Activated CD8-positive, alpha-beta memory T cell treated with anti-CD3 and anti-CD28 coated beads, Interleukin-2, amount 10 ng/mL, durations not matched to agents 7 days and 5 days (primary cell): ENCODE measurements at regions not wholly inside any gene's neighbourhood (a gene's known extent, or its start where the extent isn't known, plus 50 kb on each side); places are given as distances from the start of the nearest gene placed in this dataset.

ENCODE experiments used
- ATAC-seq: fragments of 150-1000 bp; cut with Tn5 transposase; one replicate; pipeline ENCODE4 v1.10.0; 2021; ENCODE audit warnings: moderate library complexity
- CTCF ChIA-PET: fragments of 350-600 bp; sonication (Branson Sonifier 250); formaldehyde crosslinking; loops from one replicate; lab custom pipeline; 2021; ENCODE audit warnings: antibody characterized with exemption; lab: Charles Lee
- DNase-seq: peaks from one replicate; pipeline ENCODE4 v3.0.0-alpha.2; 2020
- H3K27ac Mint-ChIP-seq: one replicate; pipeline ENCODE4 v1.8.0; 2021; ENCODE audit warnings: mild to moderate bottlenecking, mixed read lengths
- H3K27me3 Mint-ChIP-seq: one replicate; pipeline ENCODE4 v1.8.0; 2021; ENCODE audit warnings: mixed read lengths
- H3K36me3 Mint-ChIP-seq: one replicate; pipeline ENCODE4 v1.8.0; 2021; ENCODE audit warnings: mild to moderate bottlenecking, mixed read lengths
- H3K4me1 Mint-ChIP-seq: one replicate; pipeline ENCODE4 v1.8.0; 2021; ENCODE audit warnings: mixed read lengths
- H3K4me3 Mint-ChIP-seq: one replicate; pipeline ENCODE4 v1.8.0; 2021; ENCODE audit warnings: mild to moderate bottlenecking, moderate library complexity, mixed read lengths
- H3K9me3 Mint-ChIP-seq: one replicate; pipeline ENCODE4 v1.8.0; 2022; ENCODE audit warnings: low read depth, mixed read lengths

DNA sequence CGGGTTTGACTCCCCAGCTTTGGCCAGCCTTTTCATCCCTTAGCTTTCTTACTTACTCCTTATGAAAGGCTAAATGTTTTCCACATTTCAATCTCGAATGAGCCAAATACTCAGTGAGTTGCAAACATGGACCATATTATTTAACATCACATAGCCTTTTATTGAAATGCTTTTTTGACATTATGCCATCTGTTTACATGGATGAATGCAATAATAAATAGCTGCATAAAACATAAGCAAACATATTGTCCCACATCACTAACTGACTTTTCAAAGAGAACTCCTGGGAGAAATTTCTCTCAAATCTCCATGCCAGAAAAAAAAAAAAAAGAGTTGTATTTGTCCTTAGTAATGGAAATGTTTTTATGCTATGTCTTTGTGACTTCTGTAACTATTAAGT lies 134.9 kb downstream of the LSMEM1 start:
- no peaks in the 10 kb centered on the region for H3K36me3 Mint-ChIP-seq
- no peak overlapping the region for H3K4me3 Mint-ChIP-seq
- no peak overlapping the region for H3K27ac Mint-ChIP-seq
- H3K4me1 Mint-ChIP-seq = peaks cover 2% of the 10 kb centered on the region
- CTCF ChIA-PET = no interaction called here
- H3K9me3 Mint-ChIP-seq = no peaks in the 10 kb centered on the region
- ATAC-seq = no peak
- H3K27me3 Mint-ChIP-seq = peaks cover 2% of the 10 kb centered on the region
- no peak for DNase-seq

- ATAC-seq (no peak), DNase-seq (no peak)
- Mint-ChIP-seq H3K9me3 (no peaks in the 10 kb centered on the region), H3K4me1 (peaks cover 2% of the 10 kb centered on the region), H3K27me3 (peaks cover 2% of the 10 kb centered on the region), H3K36me3 (no peaks in the 10 kb centered on the region), H3K27ac (no peak overlapping the region), H3K4me3 (no peak overlapping the region)
- CTCF ChIA-PET = no interaction called here
These were observed 135.5 kb downstream of the LSMEM1 start for GRCh38 chr7:112616295-112616694.

GRCh38 chr7:112619343-112619742 lies 138.6 kb downstream of the LSMEM1 start:
- H3K4me3 Mint-ChIP-seq = no peak overlapping the region
- CTCF ChIA-PET = no interaction called here
- no peak for ATAC-seq
- DNase-seq = no peak
- H3K27ac Mint-ChIP-seq = no peak overlapping the region
- H3K36me3 Mint-ChIP-seq = no peaks in the 10 kb centered on the region
- H3K27me3 Mint-ChIP-seq = no peaks in the 10 kb centered on the region
- peaks cover 2% of the 10 kb centered on the region for H3K9me3 Mint-ChIP-seq
- H3K4me1 Mint-ChIP-seq = peaks cover 2% of the 10 kb centered on the region

GRCh38 chr7:112622159-112622715 lies 141.4 kb downstream of the LSMEM1 start:
- DNase-seq = no peak
- CTCF ChIA-PET = no interaction called here
- H3K4me1 Mint-ChIP-seq = no peaks in the 10 kb centered on the region
- no peaks in the 10 kb centered on the region for H3K36me3 Mint-ChIP-seq
- ATAC-seq = no peak
- no peak overlapping the region for H3K27ac Mint-ChIP-seq
- no peaks in the 10 kb centered on the region for H3K27me3 Mint-ChIP-seq
- no peak overlapping the region for H3K4me3 Mint-ChIP-seq
- peaks cover 5% of the 10 kb centered on the region for H3K9me3 Mint-ChIP-seq

DNA sequence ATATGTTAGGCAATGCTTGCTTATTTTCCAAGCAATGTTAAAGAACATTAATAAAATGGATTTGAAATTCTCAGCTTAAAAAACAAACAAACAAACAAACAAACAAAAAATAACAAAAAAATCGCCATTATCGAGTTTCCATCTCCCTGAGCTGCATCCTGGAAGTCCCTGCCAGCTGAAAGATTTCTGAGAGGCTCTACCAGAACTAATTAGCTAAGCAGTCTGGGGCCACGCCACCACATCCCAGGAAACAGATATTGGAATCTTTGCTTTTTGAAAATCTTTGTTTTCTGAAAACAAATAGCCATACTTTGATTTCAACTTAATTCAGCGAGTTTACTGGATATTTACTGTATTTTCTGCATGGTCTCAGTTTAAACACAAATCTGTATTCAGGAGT lies 143.6 kb downstream of the LSMEM1 start:
- peaks cover 9% of the 10 kb centered on the region for H3K9me3 Mint-ChIP-seq

DNA sequence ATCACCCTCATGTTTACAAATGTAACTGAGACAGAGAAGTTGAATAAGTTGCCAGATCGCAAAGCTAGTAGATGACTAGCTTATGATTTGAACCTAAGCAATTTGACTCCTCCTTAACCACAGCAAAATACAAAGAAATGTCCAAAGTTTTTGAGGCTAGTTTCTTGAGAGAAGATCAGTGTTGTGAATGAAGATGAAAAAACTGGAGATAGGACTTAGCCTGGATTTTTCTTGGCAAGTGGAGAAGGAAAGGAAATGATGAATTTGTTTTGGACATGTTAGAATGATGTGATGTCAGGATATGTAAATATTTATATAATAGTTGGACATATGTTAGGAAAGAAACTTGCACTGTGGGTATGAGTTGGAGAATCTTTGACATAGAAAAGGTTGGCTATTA lies 149.8 kb downstream of the LSMEM1 start:
- no peaks in the 10 kb centered on the region for H3K36me3 Mint-ChIP-seq
- H3K27me3 Mint-ChIP-seq = no peaks in the 10 kb centered on the region
- H3K4me3 Mint-ChIP-seq = no peak overlapping the region
- no peak overlapping the region for H3K27ac Mint-ChIP-seq
- CTCF ChIA-PET = no interaction called here
- no peaks in the 10 kb centered on the region for H3K4me1 Mint-ChIP-seq
- peaks cover 7% of the 10 kb centered on the region for H3K9me3 Mint-ChIP-seq
- ATAC-seq = no peak
- no peak for DNase-seq

More for the DNA sequence above, 143.6 kb downstream of the LSMEM1 start:
- H3K36me3 Mint-ChIP-seq = no peaks in the 10 kb centered on the region
- CTCF ChIA-PET = no interaction called here
- H3K4me1 Mint-ChIP-seq = no peaks in the 10 kb centered on the region
- no peaks in the 10 kb centered on the region for H3K27me3 Mint-ChIP-seq
- DNase-seq = no peak
- no peak for ATAC-seq
- H3K4me3 Mint-ChIP-seq = no peak overlapping the region
- H3K27ac Mint-ChIP-seq = no peak overlapping the region

- H3K4me3 Mint-ChIP-seq = no peak overlapping the region
- CTCF ChIA-PET = no interaction called here
- H3K9me3 Mint-ChIP-seq = no peaks in the 10 kb centered on the region
- H3K36me3 Mint-ChIP-seq = no peaks in the 10 kb centered on the region
- no peak overlapping the region for H3K27ac Mint-ChIP-seq
- DNase-seq (no peak), ATAC-seq (no peak)
- H3K27me3 Mint-ChIP-seq = no peaks in the 10 kb centered on the region
- no peaks in the 10 kb centered on the region for H3K4me1 Mint-ChIP-seq
These were observed 153.3 kb downstream of the LSMEM1 start for GRCh38 chr7:112634107-112634506.

GRCh38 chr7:112635742-112636141 lies 154.5 kb downstream of the TMEM168 start:
- Mint-ChIP-seq H3K9me3 (no peaks in the 10 kb centered on the region), H3K36me3 (no peaks in the 10 kb centered on the region), H3K4me3 (no peak overlapping the region), H3K27ac (no peak overlapping the region), H3K27me3 (no peaks in the 10 kb centered on the region), H3K4me1 (no peaks in the 10 kb centered on the region)
- ATAC-seq (no peak), DNase-seq (no peak)
- CTCF ChIA-PET = no interaction called here

GRCh38 chr7:112638675-112639400 lies 151.4 kb downstream of the TMEM168 start:
- CTCF ChIA-PET = no interaction called here
- ATAC-seq (no peak), DNase-seq (no peak)
- no peaks in the 10 kb centered on the region for H3K27me3 Mint-ChIP-seq
- H3K4me1 Mint-ChIP-seq = no peaks in the 10 kb centered on the region
- no peaks in the 10 kb centered on the region for H3K36me3 Mint-ChIP-seq
- no peaks in the 10 kb centered on the region for H3K9me3 Mint-ChIP-seq
- H3K27ac Mint-ChIP-seq = no peak overlapping the region
- H3K4me3 Mint-ChIP-seq = no peak overlapping the region

DNA sequence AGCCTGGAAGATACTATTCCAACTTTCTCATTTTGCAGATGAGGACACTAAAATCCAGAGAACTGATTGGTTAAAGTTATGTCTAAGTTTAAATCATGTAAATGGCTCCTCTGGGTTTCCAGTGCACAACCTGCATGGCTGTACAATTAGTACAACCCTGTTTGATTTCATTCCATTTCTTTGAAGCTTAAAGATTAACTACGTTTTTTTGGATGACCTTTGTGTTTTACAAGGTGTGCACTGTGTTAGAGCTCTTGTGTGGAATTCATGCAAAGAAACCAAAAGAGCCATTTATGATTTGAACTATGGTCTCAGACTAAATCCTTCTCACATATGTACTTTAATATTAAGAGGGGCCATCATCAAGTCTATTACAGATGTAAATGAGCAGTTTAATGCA lies 149.5 kb downstream of the TMEM168 start:
- Mint-ChIP-seq H3K9me3 (no peaks in the 10 kb centered on the region), H3K27ac (no peak overlapping the region), H3K4me3 (no peak overlapping the region), H3K4me1 (no peaks in the 10 kb centered on the region), H3K27me3 (no peaks in the 10 kb centered on the region), H3K36me3 (no peaks in the 10 kb centered on the region)
- DNase-seq (no peak), ATAC-seq (no peak)
- CTCF ChIA-PET = no interaction called here

GRCh38 chr7:112646783-112647182 lies 143.4 kb downstream of the TMEM168 start:
- CTCF ChIA-PET = no interaction called here
- Mint-ChIP-seq H3K4me3 (no peak overlapping the region), H3K9me3 (peaks cover 2% of the 10 kb centered on the region), H3K27ac (no peak overlapping the region), H3K36me3 (no peaks in the 10 kb centered on the region), H3K27me3 (no peaks in the 10 kb centered on the region), H3K4me1 (no peaks in the 10 kb centered on the region)
- ATAC-seq (no peak), DNase-seq (no peak)

DNA sequence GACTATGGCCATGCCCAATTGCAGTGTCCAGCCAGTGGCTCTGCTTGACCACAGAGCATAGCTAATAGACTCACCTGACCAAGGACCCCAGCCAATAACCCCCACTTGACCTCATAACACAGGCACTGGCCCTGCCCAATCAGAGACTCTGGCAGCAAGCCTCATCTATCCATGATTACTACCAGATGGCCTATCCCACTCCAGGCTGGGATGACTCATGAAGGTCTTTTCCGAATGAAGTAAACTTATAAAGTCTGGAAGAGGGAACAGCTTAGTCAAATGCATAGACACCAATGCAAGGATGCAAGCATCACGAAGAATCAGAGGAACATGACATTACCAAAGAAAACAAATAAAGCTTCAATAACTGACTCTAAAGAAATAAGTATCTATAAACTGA lies 141.4 kb downstream of the TMEM168 start:
- Mint-ChIP-seq H3K27me3 (no peaks in the 10 kb centered on the region), H3K4me3 (no peak overlapping the region), H3K4me1 (no peaks in the 10 kb centered on the region), H3K36me3 (no peaks in the 10 kb centered on the region), H3K9me3 (peaks cover 2% of the 10 kb centered on the region), H3K27ac (no peak overlapping the region)
- no peak for ATAC-seq
- no peak for DNase-seq
- CTCF ChIA-PET = no interaction called here

- no peaks in the 10 kb centered on the region for H3K27me3 Mint-ChIP-seq
- peaks cover 2% of the 10 kb centered on the region for H3K9me3 Mint-ChIP-seq
- no peak overlapping the region for H3K27ac Mint-ChIP-seq
- CTCF ChIA-PET = no interaction called here
- H3K4me1 Mint-ChIP-seq = no peaks in the 10 kb centered on the region
- H3K4me3 Mint-ChIP-seq = no peak overlapping the region
- H3K36me3 Mint-ChIP-seq = no peaks in the 10 kb centered on the region
- DNase-seq (no peak), ATAC-seq (no peak)
These were observed 140.6 kb downstream of the TMEM168 start for GRCh38 chr7:112649560-112649959.

- ATAC-seq = no peak
- DNase-seq = no peak
- Mint-ChIP-seq H3K4me3 (no peak overlapping the region), H3K27me3 (no peaks in the 10 kb centered on the region), H3K9me3 (peaks cover under 1% of the 10 kb centered on the region), H3K27ac (no peak overlapping the region), H3K36me3 (no peaks in the 10 kb centered on the region), H3K4me1 (no peaks in the 10 kb centered on the region)
- CTCF ChIA-PET = no interaction called here
These were observed 135.6 kb downstream of the TMEM168 start for GRCh38 chr7:112654322-112655216.
